NCI-H1092 treated with DMSO at 0.1 percent for 48 hours (cell line): ENCODE measurements at regions not wholly inside any gene's neighbourhood (a gene's known extent, or its start where the extent isn't known, plus 50 kb on each side); places are given as distances from the start of the nearest gene placed in this dataset.

ENCODE experiments used
- DNase-seq: peaks from one replicate; lab custom pipeline; 2025; lab: John Stamatoyannopoulos, UW

GRCh38 chr7:21092766-21093702 lies 306.3 kb upstream of the SP8 start:
- DNase-seq = peak; percentile 20

DNA sequence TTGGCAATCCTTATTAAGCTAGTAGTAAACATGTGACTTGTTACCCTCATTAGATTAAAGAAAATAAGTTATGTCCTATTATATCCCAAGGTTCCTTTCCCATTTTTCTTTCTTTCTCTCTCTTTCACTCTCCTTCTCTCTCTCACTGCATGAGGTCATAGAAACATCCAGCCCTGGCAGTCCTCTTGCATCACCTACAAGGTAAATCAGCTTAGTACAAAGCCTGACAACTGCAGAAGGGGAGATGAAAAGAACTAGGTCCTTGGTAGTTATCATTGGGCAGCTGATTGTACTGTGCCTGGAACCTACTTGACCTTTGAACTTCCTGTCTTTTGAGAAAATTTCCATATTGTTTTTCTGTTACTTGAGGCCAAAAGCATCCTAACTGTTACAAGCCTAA lies 307.9 kb upstream of the SP8 start:
- DNase-seq = no peak

DNA sequence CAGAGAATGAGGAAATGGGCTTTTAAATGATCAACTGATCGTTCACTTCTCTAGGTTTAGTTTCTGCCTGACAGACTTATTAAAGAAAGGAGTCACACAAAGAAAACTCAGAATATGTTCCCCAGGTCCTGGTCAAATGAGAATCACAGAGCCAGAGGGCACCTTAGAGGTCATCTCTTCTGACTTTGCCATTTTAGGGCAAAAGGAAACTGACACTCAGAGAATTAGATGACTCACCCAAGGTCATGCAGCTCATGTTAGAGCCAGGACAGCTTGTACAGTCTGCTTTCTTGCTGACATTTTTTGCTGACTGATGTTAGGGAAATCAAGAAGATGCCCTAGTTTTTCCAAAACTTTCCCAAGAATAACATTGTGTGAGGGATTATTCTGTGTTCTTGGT lies 312.7 kb upstream of the SP8 start:
- DNase-seq = no peak

- no peak for DNase-seq
Observed at GRCh38 chr7:21099955-21100354, 313.3 kb upstream of the SP8 start.

- DNase-seq = no peak
Observed at GRCh38 chr7:21101541-21101940, 314.9 kb upstream of the SP8 start.

DNA sequence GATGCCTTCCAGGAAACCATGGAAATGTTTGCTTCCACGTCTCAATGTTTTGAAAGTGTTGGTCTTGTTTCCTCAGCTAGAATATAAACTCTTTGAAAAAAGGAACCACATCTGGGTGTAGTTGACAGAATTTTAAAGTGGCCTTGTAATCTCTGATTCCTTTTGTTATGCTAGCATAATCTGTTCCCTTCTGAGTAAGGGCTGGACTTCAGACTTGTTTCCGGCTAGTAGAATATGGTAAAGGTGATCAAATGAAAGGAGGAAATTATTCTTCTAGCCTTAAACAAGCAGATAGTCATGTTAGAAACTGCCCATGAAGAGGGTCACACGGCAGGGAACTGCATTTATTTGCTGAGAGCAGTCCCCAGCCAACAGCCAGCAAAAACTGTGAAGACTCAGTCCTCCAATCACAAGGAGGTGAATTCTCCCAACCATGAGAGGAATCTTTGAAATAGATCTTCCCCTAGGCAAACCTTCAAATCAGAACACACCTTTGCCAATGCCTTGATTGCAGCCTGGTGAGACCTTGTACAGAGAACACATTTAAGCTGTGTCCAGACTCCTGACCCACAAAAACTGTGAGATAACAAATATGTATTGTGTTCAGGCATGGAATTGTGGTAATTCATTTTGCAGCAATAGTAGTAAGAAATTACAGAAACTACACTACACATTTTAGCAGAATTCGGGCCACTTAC lies 316.9 kb upstream of the SP8 start:
- DNase-seq = no peak

DNA sequence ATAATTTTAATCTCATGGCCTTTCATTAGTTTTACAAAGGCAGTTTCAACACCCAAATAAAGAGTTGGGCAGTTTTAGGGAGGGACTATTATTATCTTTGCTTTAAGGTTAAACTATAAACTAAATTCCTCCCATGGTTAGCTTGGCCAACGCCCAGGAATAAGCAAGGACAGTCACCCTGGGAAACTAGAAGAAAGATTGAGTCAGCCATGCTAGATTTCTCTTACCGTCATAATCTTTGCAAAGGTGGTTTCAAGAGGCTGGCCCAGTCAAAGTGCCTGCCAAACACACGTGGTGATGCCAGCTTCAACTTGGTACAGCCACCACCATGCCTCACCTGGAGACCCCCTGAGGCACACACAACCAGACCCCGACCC lies 317.4 kb upstream of the SP8 start:
- no peak for DNase-seq

- DNase-seq = no peak
Observed at GRCh38 chr7:21106296-21106732, 319.6 kb upstream of the SP8 start.

DNA sequence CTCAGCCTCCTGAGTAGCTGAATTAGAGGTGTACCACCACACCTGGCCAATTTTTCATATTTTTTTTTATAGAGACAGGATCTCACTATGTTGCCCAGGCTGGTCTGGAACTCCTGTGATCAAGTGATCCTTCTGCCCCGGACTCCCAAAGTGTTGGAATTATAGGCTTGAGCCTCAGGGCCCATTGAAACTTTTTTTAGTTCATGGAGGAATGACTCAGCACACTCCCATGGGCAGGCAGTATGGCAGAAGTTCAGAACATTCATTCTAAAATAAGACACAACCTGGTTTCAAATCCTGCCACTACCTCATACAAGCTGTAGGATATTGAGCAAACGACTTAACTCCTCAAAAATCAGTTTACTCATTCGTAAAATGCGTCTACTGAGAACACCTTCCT lies 320.4 kb upstream of the SP8 start:
- DNase-seq = no peak

- peak; percentile 96 for DNase-seq
Observed at GRCh38 chr7:21108182-21108581, 319.7 kb upstream of the SP4 start.

DNA sequence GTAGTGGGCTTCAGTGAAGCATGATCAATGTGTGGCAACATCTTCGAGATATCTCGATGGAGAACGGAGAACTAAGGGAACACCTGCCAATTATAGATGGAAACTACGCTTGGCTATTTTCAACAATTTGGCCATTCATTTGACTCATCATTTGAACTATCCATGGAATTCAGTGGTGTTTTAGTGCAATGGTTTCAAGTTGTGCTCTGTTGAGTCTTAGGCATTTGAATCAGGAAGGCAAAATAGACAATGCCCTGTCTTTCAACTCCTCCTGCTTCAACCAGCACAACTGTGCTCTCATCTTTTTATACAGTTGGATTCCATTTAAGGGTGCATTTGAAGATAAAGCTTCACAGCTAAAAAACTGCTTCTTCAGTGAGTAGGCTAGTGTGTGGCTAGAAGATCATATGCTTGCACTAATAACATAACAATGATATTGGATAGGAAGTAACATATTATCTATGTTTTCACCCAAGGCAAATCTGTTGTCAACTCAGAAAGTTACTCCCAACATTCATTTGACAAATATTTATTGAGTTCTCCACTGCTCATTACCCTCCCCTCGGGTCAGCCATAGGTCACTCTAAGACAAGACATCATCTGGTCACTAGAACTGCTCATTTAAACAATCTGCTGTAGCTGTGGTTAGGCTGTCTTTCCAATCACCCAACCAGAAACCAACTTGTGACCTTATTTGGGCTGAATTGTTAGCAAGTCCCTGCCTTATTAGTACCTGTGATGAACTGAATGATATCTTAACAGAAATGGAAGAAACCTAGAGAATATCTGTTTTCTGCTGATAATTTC lies 314.1 kb upstream of the SP4 start:
- no peak for DNase-seq

- no peak for DNase-seq
Observed at GRCh38 chr7:21123586-21123985, 304.3 kb upstream of the SP4 start.

GRCh38 chr7:21125297-21125696 lies 302.6 kb upstream of the SP4 start:
- no peak for DNase-seq

GRCh38 chr7:21128062-21128817 lies 299.6 kb upstream of the SP4 start:
- DNase-seq = peak; percentile 100

- DNase-seq = no peak
Observed at GRCh38 chr7:21131897-21132296, 296.0 kb upstream of the SP4 start.

DNA sequence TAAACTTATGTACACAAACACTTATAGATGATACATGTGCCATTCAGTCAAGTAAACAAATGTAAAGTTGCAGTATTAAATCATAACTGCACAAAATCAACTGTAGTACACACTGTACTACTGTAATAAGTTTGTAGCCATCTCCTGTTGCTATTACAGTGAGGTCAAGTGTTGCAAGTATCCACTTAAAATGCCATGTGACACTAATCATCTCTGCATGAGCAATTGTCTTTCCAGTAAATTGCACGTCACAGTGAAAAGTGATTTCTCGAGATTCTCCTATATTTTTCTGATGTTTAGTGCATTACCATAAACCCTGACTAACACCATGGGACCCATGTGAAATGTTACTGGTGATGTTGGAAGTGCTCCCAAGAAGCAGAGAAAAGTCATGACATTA lies 293.3 kb upstream of the SP4 start:
- no peak for DNase-seq

- no peak for DNase-seq
Observed at GRCh38 chr7:21135437-21135836, 292.4 kb upstream of the SP4 start.

GRCh38 chr7:21137640-21138039 lies 290.2 kb upstream of the SP4 start:
- DNase-seq = no peak

GRCh38 chr7:21140622-21141021 lies 287.3 kb upstream of the SP4 start:
- no peak for DNase-seq

GRCh38 chr7:21141476-21141875 lies 286.4 kb upstream of the SP4 start:
- DNase-seq = no peak

DNA sequence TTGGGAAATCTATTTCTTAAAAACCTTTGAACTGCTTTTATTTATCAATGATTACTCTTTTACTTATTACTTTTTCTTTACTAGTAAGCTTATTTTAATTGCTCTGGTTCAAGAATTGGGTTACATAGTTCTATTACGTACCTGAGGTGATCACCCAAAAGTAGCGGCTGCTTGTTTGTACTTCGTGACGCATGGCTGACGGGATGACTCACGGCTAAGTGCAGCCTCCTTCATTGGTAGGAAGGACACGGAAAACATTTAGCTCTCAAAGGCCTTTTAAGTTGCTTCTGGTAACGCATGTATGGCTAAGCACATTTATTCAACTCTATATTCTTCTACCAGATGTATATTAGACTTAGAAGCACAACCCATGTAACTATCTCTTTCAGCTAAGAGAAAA lies 285.8 kb upstream of the SP4 start:
- DNase-seq = no peak
